AG08395 (cell line): ENCODE measurements at regions not wholly inside any gene's neighbourhood (a gene's known extent, or its start where the extent isn't known, plus 50 kb on each side); places are given as distances from the start of the nearest gene placed in this dataset.

ENCODE experiments used
- DNase-seq: peaks from one replicate; pipeline ENCODE4 v3.0.0; 2012; ENCODE audit warnings: mixed read lengths, low spot score

DNA sequence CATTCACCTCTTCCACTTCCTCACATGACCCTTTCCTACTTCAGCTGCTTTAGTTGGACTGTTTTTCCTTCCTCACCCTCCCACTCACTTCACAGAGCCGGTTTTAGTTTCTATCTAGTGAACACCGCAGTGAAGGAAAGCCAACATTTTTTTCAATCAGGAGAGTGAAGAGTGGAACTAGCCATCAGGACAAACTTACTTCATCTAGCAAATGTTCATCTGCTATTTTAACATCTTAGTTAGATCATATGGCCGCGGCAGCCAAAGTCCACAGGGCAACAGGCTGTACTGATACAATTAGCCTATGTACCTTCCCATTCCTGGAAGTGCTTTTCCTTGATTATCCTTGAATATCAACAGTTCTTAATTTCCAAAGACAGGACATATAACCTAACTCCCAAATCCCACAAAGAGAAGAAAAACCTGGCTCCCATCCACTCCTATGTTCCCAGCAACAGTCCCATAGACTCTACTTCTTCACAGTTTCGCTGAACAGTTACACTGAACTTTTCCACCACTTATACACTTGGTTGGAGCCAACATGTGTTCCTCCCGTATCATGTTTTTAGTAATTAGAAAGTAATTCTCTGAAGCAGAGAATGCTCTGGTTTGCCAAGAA is 456.2 kb upstream of the THBS1 start:
- DNase-seq, result no peak

DNA sequence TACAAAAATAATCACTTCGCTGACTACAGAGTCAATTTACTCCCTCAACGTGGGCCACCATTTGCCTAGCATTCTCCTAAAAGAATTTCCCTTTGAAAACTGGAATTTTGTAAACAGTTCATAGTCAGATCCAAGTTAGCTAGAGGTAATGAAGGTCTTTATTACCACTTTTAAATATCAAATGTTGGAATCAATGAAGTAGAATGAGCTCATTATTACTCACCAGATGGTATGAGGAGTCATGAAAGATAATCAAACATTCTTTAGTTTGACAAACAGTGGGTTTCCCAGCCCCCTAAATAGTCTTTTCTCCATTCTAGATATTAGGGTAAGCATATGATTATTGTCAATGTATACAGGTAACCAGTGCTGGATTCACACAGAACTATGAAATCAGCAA is 455.7 kb upstream of the THBS1 start:
- peak; percentile 14 for DNase-seq

DNA sequence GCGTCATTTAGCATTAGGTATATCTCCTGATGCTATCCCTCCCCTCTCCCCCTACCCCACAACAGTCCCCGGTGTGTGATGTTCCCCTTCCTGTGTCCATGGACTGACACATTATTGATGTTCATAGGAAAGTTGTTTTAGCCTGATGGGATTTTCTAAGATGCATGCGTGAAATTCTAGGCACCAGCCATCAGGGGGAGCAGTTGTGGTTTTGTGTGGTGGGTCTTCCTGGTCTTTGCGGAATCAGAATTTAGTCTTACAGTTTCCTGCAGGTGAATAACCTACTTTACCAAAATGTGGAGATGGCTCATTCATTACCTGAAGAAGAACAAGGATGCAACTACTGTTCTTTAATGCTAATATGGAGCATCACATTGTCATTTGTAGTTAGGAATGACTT is 455.0 kb upstream of the THBS1 start:
- peak; percentile 19 for DNase-seq

DNA sequence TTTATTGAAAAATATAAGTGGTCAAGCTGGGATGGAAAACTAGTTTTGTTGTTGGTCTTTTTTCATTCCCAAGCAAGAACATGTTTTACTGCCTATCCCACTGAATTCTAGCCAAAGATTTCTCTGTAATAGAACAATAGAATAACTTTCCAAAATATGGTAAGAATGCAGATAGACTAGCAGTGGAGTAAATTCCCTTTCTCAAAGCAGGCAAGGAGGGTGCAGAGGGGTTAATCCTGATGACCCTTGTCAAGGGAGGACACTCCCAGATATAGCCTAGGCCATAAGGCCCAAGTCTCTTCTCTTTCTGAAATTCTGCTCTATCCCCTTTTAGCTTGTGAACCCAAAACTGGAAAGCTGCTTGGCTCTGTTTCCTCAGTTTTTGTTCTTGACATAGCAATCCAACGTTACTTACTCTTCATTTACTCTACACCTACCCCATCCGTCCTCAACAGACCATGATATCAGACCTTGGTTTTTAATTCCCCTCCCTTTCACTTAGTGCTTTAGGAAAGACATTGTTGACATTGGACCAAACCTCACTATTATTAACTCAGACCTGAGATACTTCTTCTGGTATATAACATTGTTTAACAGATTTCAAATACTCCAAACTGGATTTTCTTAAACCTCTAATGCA is 453.6 kb upstream of the THBS1 start:
- DNase-seq, result peak; percentile 43

DNA sequence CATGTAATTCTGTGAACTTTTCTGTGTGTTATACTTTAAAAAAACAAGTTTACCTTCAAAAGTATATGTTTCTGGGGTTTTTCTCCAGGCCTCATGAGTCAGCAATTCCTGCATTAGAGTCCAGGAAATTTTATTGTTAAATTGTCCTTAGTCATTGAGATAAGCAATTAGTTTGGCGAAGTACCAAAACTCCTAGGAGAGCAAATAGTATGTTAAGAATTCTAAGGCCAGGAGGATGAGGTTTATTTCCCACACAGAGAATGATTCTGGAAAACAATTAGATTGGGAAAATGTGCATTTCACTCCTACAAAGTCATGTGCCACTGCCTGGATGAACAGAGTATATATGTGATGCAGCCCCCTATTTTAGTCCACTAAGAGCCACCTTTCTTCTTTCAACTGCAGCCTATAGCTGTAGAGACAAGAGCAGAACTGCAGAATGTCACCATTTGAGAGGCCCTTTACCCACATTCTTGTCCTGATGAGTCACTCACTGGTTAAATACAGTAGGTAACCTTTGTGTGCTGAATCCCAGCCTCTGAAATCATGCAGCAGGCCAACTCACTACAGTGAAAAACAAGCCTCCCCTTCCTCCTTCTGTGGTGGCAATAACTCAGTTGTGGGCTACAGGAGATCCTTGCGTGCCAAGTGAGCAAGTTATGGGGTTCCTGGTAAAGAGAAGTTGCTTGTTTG is 452.8 kb upstream of the THBS1 start:
- DNase-seq, result peak; percentile 72

DNA sequence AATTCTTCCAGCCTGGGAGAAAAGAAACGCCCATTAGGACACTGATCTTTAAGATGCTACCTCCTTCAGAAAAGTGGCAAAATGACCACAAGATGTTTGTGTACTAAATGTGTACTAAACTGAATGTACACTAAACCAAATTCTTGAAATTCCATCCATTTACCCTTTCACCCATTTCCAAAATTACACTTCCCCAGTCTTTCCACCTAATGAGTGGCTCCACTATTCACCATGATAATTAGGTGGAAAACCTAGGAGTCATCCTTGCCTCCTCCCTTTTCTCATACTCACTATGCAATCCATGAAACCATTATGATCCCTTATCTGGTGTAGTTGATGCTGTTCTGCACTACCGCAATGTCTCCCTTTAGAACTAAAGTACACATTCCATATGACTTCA is 452.1 kb upstream of the THBS1 start:
- no peak for DNase-seq

DNA sequence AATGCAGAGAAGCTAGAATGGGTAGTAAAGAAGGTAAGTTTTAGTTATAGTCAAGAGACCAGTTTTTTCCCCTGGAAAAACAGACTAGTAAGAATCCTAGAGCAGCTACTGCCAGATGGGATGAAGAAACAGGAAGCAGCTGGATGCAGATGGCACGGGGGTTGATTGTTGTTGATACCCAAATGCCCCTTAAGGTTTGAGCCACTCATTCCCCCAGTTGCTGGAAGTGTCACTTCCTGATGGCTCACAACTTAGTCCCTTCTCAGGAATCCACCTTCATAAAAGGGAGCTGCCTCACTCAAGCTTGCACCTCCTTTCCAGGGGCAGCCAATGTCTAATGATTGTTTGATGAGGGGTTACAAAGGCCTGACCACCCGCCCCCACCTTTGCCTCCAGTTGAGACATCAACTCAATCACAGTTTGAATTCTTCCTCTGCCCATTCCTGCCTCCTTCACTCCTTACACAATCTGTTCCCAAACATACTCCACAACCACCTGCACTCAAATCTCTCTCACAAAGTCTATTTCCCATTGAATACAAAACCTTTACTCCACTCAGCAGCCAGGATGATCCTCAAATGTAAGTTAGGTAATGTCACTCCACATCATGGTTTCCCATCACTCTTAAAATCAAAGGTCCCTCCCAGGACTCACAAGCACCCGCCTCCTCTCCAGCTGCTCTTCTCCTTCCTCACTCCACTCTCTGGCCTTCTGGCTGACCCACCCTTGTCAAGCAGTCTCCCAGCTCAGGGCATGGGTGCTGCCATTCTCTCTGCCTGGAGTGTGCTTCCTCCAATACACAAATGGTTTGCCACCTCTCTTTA is 450.1 kb upstream of the THBS1 start:
- no peak for DNase-seq

DNA sequence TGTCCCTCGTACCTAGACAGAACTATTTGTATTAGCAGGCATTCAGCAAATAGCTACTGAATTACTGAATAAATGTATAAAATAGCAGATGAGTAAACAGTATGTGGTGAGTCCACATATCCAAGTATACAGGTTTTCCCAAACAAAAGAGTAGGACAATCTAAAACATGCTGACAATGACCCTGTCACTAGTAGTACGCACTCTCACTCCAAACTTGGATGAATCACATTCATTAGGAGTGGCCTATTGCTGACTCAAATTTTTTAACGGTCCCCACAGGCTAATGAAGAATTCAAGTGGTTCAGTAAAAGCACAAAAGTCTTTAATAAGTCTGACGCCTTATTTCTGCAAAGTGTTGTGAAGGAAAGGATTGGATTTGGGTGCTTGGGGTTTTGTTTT is 449.3 kb upstream of the THBS1 start:
- no peak for DNase-seq

DNA sequence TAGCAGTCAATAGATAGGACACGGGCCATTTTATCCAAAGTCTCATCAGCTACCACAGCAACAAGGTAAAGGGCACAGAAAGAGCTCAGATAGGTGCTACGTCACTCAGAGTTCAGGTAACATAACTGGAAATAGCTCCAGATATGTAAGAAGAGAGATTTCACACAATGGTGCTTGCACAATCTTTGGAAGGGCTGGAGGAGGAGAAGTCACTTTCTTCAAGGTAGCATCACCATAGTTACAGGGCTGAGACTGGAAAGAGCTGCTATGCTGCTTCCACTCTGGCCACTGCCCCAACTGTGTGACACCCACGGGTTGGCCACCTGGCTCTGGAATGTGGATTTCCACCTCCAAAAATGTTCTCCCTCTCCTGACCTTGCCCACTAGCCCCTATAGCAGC is 448.8 kb upstream of the THBS1 start:
- no peak for DNase-seq

DNA sequence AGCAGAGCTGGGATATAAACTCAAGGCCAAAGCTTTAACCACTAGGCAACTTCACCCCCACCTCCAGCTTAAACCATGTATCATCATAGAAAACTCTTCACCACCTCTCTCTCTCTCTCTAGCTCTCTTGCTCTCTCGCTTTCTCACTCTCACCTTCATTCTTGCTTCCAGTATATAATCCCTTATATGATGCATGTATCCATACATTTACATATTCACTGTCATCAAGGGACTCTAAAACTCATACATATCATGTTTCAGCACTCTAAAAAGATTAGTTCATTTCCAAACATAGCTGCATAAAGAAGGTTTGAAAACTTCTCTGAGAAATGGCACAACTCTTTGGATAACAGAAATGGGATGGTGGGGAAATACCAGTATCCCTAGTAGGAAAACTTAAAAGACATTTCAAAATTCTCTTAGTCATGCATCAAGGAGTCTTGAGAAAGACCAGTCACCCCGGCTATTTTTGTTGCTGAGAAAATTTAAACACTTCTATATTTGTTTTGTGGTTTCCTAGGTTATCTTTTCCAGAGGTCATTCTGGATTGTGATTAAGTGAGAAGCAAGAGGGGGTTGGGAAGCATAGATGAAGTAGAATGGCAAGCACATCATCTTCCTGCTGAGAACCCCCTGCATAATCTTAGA is 447.8 kb upstream of the THBS1 start:
- peak; percentile 67 for DNase-seq

DNA sequence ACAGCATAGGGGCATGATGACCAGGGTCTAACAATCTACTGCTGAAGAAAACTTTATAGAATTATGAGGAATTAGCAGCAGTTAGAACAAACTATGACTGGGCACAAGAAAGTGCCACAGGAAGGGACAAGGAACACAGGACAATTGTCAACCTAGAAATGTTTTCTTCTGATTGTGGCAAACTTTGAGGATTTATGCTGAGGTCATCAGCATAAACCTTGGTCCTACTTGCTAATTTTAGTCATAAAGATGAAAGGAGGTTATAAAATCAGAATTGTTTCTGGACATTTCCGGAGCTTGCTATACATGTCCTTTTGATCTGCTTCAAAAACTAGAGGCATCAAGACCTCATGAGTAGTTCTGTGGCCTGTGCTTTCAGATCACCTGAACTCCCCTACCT is 446.6 kb upstream of the THBS1 start:
- no peak for DNase-seq

DNA sequence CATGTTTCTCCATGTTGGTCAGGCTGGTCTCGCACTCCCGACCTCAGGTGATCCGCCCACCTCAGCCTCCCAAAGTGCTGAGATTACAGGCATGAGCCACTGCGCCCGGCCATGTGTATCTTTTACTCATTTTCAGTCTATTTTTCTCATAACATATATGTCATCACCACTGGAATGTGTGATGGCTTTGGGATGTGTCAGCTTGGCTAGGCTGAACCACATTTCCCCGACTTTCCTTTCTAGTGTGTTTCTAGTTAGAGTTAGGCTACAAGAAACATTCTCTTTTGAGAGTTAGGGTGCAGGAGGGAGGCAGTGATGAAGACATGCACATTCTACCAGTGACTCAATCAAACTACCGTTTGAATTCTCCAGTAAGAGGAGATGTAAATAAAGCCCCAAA is 444.9 kb upstream of the THBS1 start:
- peak; percentile 78 for DNase-seq

DNA sequence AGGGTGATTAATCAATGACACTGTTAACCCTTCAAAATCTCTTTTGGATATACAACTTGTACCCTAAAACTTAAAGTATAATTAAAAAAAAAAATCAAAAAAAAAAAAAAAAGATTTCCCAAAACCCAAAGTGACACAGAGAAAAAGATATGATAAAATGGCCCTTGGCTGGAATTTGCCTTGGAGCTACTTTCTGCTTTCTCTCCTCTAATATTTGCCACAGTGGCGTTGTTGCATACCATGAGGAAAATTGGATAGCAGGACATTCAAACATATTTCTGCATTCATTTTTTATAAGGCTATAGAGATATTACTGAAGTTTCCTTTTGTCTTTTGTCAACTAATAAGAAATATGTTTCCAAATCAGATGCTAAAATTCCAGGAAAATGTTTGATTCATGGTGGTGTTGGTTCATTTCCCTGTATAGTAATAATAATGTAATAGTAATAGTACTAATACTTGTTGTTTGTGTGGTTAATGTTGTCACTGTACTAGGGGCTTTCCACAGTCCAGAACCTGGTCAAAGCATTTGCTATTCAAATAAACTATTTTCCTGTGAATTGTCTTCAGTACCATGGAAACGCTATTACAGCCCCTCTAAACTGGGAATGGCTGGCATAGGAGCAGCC is 441.3 kb upstream of the THBS1 start:
- DNase-seq, result no peak

DNA sequence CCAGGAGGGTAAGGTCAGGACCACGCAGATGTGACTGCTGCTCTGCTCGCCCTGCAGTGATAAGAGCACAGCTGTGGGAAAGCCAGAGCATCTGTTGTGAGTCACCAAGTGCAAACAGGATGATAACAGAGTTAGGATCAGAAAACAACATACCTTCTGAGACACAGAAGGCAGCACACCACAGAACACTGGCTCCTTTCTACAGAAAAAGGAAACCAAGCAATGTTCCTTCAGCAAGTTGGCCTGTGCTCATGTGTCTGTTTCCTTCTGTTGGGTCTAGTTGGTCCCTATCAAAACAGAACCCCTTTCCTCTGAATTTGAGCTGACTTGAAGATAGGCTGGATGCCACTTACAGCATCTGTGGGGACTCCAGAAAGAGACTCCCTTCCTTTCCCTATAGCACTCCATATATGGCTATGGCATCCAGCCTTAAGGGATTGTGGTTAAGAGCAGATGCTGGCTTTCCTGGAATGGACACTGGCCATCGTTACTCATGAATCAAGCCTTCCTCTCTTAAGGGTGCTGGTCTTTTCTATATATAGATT is 440.7 kb upstream of the THBS1 start:
- DNase-seq, result peak; percentile 63

DNA sequence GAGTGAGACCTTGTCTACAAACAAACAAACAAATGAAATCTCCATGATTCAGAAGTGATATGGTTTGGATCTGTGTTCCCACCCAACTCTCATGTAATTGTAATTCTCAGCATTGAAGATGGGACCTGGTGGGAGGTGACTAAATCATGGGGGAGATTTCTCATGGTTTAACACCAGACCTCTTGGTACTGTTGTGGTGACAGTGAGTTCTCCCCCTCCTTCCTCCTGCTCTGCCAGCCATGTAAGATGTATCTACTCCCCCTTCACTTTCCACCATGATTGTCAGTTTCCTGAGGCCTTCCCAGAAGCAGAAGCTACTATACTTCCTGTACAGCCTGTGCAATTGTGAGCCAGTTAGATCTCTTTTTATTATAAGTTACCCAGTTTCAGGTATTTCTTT is 438.4 kb upstream of the THBS1 start:
- no peak for DNase-seq

DNA sequence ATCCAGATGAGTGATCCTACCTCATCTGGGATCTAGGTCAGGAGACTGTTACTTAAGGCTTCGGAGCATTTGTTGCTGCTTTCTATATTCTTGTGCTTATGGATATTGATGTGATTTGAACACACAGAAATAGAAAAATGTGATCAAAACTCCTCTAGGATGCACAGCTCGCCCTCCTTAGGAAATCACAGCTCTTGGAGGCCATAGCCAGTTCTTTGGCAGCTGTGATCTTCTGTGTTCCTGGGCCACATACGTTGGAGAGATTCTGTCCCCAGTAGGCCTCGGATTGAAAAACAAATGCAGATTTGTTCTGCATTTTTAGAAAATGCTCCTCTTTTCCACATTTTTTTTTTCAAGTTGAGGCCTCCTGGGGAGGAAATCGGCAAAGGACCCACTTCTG is 437.4 kb upstream of the THBS1 start:
- DNase-seq, result no peak

DNA sequence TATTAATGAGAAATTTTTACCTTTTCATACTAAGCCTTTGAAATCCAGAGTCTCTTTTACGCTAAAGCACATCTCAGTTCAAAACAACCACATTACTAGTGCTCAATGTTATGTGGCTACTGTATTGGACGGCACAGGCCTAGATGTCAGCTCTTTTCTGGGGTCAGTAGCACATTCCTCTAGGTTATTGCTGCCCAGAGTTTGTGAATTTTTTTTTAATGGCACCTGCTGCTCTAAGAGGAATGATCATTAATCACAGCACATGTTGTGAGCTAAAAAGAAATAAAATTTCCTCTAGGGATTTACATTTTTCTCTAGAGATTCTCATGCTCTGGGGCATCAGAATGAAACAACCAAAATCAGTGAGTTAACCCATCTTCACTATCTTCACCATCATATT is 436.8 kb upstream of the THBS1 start:
- no peak for DNase-seq

DNA sequence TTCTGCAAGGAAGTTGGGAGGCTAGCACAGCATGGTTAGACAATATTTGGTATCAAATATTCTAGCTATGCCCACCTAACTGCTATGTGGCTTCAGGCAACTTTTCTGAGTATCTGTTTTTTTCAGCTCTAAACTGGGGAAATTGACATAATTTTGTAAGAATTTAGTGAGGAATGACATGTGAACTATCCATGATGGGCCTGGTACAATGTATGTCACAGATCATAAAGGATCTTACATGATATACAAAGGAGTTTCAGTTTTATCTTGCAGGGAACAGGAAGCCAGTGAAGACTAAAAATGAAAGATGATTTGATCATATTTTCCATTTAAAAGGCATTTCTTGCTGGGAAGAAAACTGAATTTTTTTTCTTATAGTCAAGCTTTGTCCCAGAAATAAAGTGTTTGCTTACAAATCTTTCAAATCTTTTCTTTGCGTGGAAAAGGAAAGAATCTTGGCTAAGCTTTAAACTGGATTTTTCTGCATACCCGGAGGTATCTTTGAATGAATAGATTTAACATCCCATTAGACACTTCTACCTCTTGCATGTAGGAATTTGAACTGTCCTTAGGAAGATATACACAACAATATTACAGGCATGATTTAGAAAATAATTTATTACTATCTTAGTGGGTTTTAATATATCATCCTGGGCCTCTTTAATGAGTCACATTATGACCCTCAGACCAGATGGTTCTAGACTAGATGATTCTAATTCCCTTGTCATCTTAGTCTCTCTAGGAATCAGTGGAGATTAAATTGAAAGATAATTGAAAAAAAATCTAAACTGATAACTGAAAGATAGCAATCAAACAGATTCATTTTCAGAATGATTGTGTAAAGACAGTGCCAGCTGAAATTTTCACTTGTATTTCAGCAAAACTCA is 436.0 kb upstream of the THBS1 start:
- no peak for DNase-seq

DNA sequence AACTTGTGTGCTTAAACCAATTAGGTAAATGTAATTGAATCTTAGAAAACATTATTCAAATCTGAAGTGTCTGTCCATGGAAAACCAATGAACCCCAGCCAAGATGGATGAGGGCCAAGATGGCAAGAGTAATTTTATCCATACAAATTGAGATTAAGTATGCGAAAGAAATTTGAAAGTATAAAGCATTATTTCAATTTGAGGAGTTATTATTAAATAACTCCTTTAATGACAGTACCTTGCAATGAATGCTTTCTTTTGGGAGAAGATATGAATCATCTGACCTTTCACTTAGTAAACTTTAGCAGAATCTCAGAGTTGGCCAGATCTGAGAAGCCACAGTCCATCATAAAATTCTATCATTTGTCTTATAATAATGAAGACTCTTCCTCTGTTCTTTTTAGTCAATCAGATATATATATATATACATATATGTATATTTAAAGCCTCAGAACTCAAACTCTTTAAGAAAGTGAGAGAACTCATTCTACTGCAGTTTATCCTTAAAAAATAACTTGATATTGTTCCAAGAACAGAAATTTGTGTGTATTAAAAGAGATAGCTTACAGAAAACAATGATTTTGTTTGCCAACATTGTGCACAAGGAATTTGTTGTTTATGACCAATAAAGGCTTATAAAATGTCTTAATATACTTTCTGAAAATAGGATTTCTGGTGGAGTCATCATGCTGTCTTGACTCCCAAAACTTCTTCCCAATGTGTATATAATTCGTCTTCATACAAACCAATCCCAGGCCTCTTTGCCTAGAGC is 434.8 kb upstream of the THBS1 start:
- peak; percentile 8 for DNase-seq
